ENCODE measurements at regions not wholly inside any gene's neighbourhood (a gene's known extent, or its start where the extent isn't known, plus 50 kb on each side); places are given as distances from the start of the nearest gene placed in this dataset.

- no peaks in the 10 kb centered on the region for H3K36me3 Mint-ChIP-seq (ENCODE audit: low read depth)
- DNase-seq = no peak
- no peaks in the 10 kb centered on the region for H3K9me3 Mint-ChIP-seq
- no peak overlapping the region for H3K27ac Mint-ChIP-seq
- ChIA-PET CTCF (no interaction called here), POLR2A (no interaction called here)
- H3K4me1 Mint-ChIP-seq (ENCODE audit: low read depth) = no peaks in the 10 kb centered on the region
- intact Hi-C loops (cut with micrococcal nuclease) = no loop called here
- TF ChIP-seq CTCF (IDR thresholded peaks at IDR 0.05) = no peak
- H3K4me3 Mint-ChIP-seq = no peak overlapping the region
- H3K27me3 Mint-ChIP-seq = no peaks in the 10 kb centered on the region
- no peak for ATAC-seq
Observed at GRCh38 chr1:195756109-195756508, 852.1 kb downstream of the KCNT2 start.

GRCh38 chr1:195754874-195755273 lies 853.4 kb downstream of the KCNT2 start:
- H3K4me3 Mint-ChIP-seq = no peak overlapping the region
- no peaks in the 10 kb centered on the region for H3K27me3 Mint-ChIP-seq
- no peak for TF ChIP-seq CTCF (IDR thresholded peaks at IDR 0.05)
- no peak for DNase-seq
- intact Hi-C loops (cut with micrococcal nuclease) = no loop called here
- no peaks in the 10 kb centered on the region for H3K4me1 Mint-ChIP-seq (ENCODE audit: low read depth)
- POLR2A ChIA-PET = no interaction called here
- CTCF ChIA-PET = no interaction called here
- ATAC-seq = no peak
- H3K9me3 Mint-ChIP-seq = no peaks in the 10 kb centered on the region
- no peak overlapping the region for H3K27ac Mint-ChIP-seq
- H3K36me3 Mint-ChIP-seq (ENCODE audit: low read depth) = no peaks in the 10 kb centered on the region

GRCh38 chr1:195754303-195754702 lies 853.9 kb downstream of the KCNT2 start:
- no peaks in the 10 kb centered on the region for H3K27me3 Mint-ChIP-seq
- intact Hi-C loops (cut with micrococcal nuclease) = no loop called here
- H3K27ac Mint-ChIP-seq = no peak overlapping the region
- POLR2A ChIA-PET = no interaction called here
- H3K36me3 Mint-ChIP-seq (ENCODE audit: low read depth) = no peaks in the 10 kb centered on the region
- no peak for ATAC-seq
- no peak for TF ChIP-seq CTCF (IDR thresholded peaks at IDR 0.05)
- no peak overlapping the region for H3K4me3 Mint-ChIP-seq
- CTCF ChIA-PET = no interaction called here
- H3K4me1 Mint-ChIP-seq (ENCODE audit: low read depth) = no peaks in the 10 kb centered on the region
- DNase-seq = no peak
- no peaks in the 10 kb centered on the region for H3K9me3 Mint-ChIP-seq

GRCh38 chr1:195748969-195749368 lies 859.3 kb downstream of the KCNT2 start:
- ChIA-PET POLR2A (no interaction called here), CTCF (no interaction called here)
- H3K36me3 Mint-ChIP-seq (ENCODE audit: low read depth) = no peaks in the 10 kb centered on the region
- H3K4me3 Mint-ChIP-seq = no peak overlapping the region
- H3K4me1 Mint-ChIP-seq (ENCODE audit: low read depth) = no peaks in the 10 kb centered on the region
- intact Hi-C loops (cut with micrococcal nuclease) = no loop called here
- H3K27me3 Mint-ChIP-seq = no peaks in the 10 kb centered on the region
- no peak overlapping the region for H3K27ac Mint-ChIP-seq
- TF ChIP-seq CTCF (IDR thresholded peaks at IDR 0.05) = no peak
- H3K9me3 Mint-ChIP-seq = peaks cover 1% of the 10 kb centered on the region
- no peak for DNase-seq
- no peak for ATAC-seq

GRCh38 chr1:195745189-195746010 lies 862.8 kb downstream of the KCNT2 start:
- intact Hi-C loops (cut with micrococcal nuclease) = no loop called here
- Mint-ChIP-seq H3K4me3 (no peak overlapping the region), H3K27me3 (no peaks in the 10 kb centered on the region), H3K27ac (no peak overlapping the region), H3K4me1 (ENCODE audit: low read depth) (no peaks in the 10 kb centered on the region), H3K36me3 (ENCODE audit: low read depth) (no peaks in the 10 kb centered on the region), H3K9me3 (peaks cover 4% of the 10 kb centered on the region)
- ChIA-PET POLR2A (no interaction called here), CTCF (no interaction called here)
- no peak for ATAC-seq
- no peak for TF ChIP-seq CTCF (IDR thresholded peaks at IDR 0.05)
- DNase-seq = no peak
